Femur (tissue), 1 donor: ENCODE measurements at regions not wholly inside any gene's neighbourhood (a gene's known extent, or its start where the extent isn't known, plus 50 kb on each side); places are given as distances from the start of the nearest gene placed in this dataset.
"Not testable (repeated sequence)": the region's sequence is repeated elsewhere in the genome, so short reads cannot be mapped to it uniquely, and the experiment has no call there.

ENCODE experiments used
- DNase-seq: peaks from one replicate; pipeline ENCODE4 v3.0.0-alpha.2; 2017

GRCh38 chr7:98777051-98777450, 92.8 kb downstream of the TMEM130 start:
- no peak for DNase-seq

- DNase-seq = no peak
Measured at GRCh38 chr7:98778421-98778820, 91.4 kb downstream of the TMEM130 start.

- no peak for DNase-seq
Measured at GRCh38 chr7:98779800-98780587, 89.8 kb downstream of the TMEM130 start.

GRCh38 chr7:98784216-98784785, 85.5 kb downstream of the TMEM130 start:
- DNase-seq = no peak

- DNase-seq = no peak
Measured at GRCh38 chr7:98785929-98786571, 83.8 kb downstream of the TMEM130 start.

GRCh38 chr7:98788966-98789365, 80.8 kb downstream of the TMEM130 start:
- peak; percentile 44 for DNase-seq

GRCh38 chr7:98794453-98794852, 75.4 kb downstream of the TMEM130 start:
- not testable (repeated sequence) for DNase-seq

- DNase-seq = no peak
Measured at GRCh38 chr7:98795741-98796493, 73.9 kb downstream of the TMEM130 start.
